ENCODE measurements at regions not wholly inside any gene's neighbourhood (a gene's known extent, or its start where the extent isn't known, plus 50 kb on each side); places are given as distances from the start of the nearest gene placed in this dataset.

- TF ChIP-seq EZH2 (IDR thresholded peaks at IDR 0.05): no peak
- TF ChIP-seq CTCF (IDR thresholded peaks at IDR 0.05): no peak
Observed at GRCh38 chr3:95341314-95341713, 1278.5 kb downstream of the NSUN3 start.

All from neural progenitor cell (in vitro differentiated cells).